MG63 (cell line): ENCODE measurements at regions not wholly inside any gene's neighbourhood (a gene's known extent, or its start where the extent isn't known, plus 50 kb on each side); places are given as distances from the start of the nearest gene placed in this dataset.

Experiments used
- DNase-seq: peaks from one replicate; pipeline ENCODE4 v3.0.0-alpha.2; 2020
- H3K27me3 ChIP-seq: fragments of 250-450 bp; sonication (Bioruptor Pico); 2 replicates; pipeline ENCODE4 v1.5.1; 2020; ENCODE audit warnings: mild to moderate bottlenecking, moderate library complexity
- H3K36me3 ChIP-seq: fragments of 250-450 bp; sonication (Bioruptor Pico); 2 replicates; pipeline ENCODE4 v1.5.1; 2020; ENCODE audit warnings: mild to moderate bottlenecking, moderate library complexity
- H3K4me3 ChIP-seq: fragments of 250-450 bp; sonication (Bioruptor Pico); 2 replicates; pipeline ENCODE4 v1.5.1; 2020; ENCODE audit warnings: mild to moderate bottlenecking, moderate library complexity
- H3K9me3 ChIP-seq: fragments of 250-450 bp; sonication (Bioruptor Pico); 2 replicates; pipeline ENCODE4 v1.5.1; 2020; ENCODE audit warnings: mild to moderate bottlenecking, moderate library complexity

GRCh38 chr13:105073041-105073440 lies 1462.4 kb downstream of the EFNB2 start:
- no peaks in the 10 kb centered on the region for H3K27me3 ChIP-seq
- no peak for DNase-seq

GRCh38 chr13:105070452-105070851 lies 1465.0 kb downstream of the EFNB2 start:
- Histone ChIP-seq H3K27me3 (no peaks in the 10 kb centered on the region), H3K4me3 (no peak overlapping the region), H3K36me3 (no peaks in the 10 kb centered on the region), H3K9me3 (no peaks in the 10 kb centered on the region)
- DNase-seq, result no peak

More at GRCh38 chr13:105073041-105073440, 1462.4 kb downstream of the EFNB2 start:
- H3K9me3 ChIP-seq, result no peaks in the 10 kb centered on the region
- H3K4me3 ChIP-seq, result no peak overlapping the region
- H3K36me3 ChIP-seq, result no peaks in the 10 kb centered on the region

GRCh38 chr13:105069106-105069505 lies 1466.4 kb downstream of the EFNB2 start:
- Histone ChIP-seq H3K27me3 (no peaks in the 10 kb centered on the region), H3K4me3 (no peak overlapping the region), H3K36me3 (no peaks in the 10 kb centered on the region), H3K9me3 (no peaks in the 10 kb centered on the region)
- DNase-seq, result no peak

- DNase-seq, result no peak
- no peaks in the 10 kb centered on the region for H3K36me3 ChIP-seq
- H3K27me3 ChIP-seq, result no peaks in the 10 kb centered on the region
- no peaks in the 10 kb centered on the region for H3K9me3 ChIP-seq
- H3K4me3 ChIP-seq, result no peak overlapping the region
Observed at GRCh38 chr13:105063676-105064075, 1471.8 kb downstream of the EFNB2 start.

- DNase-seq, result no peak
- no peaks in the 10 kb centered on the region for H3K36me3 ChIP-seq
Observed at GRCh38 chr13:105059786-105060185, 1475.7 kb downstream of the EFNB2 start.

GRCh38 chr13:105058517-105058916 lies 1476.9 kb downstream of the EFNB2 start:
- H3K27me3 ChIP-seq, result no peaks in the 10 kb centered on the region
- no peaks in the 10 kb centered on the region for H3K36me3 ChIP-seq
- no peaks in the 10 kb centered on the region for H3K9me3 ChIP-seq
- no peak overlapping the region for H3K4me3 ChIP-seq
- no peak for DNase-seq

More at GRCh38 chr13:105059786-105060185, 1475.7 kb downstream of the EFNB2 start:
- Histone ChIP-seq H3K9me3 (no peaks in the 10 kb centered on the region), H3K4me3 (no peak overlapping the region), H3K27me3 (no peaks in the 10 kb centered on the region)

- Histone ChIP-seq H3K9me3 (no peaks in the 10 kb centered on the region), H3K36me3 (no peaks in the 10 kb centered on the region), H3K27me3 (no peaks in the 10 kb centered on the region), H3K4me3 (no peak overlapping the region)
- no peak for DNase-seq
Observed at GRCh38 chr13:105052711-105053110, 1482.8 kb downstream of the EFNB2 start.

- DNase-seq, result peak; percentile 64
- no peak overlapping the region for H3K4me3 ChIP-seq
- no peaks in the 10 kb centered on the region for H3K36me3 ChIP-seq
- H3K27me3 ChIP-seq, result no peaks in the 10 kb centered on the region
- no peaks in the 10 kb centered on the region for H3K9me3 ChIP-seq
Observed at GRCh38 chr13:105050686-105051085, 1484.8 kb downstream of the EFNB2 start.

GRCh38 chr13:105048677-105049076 lies 1486.8 kb downstream of the EFNB2 start:
- H3K36me3 ChIP-seq, result no peaks in the 10 kb centered on the region
- H3K9me3 ChIP-seq, result no peaks in the 10 kb centered on the region
- no peak for DNase-seq
- no peak overlapping the region for H3K4me3 ChIP-seq
- no peaks in the 10 kb centered on the region for H3K27me3 ChIP-seq

- Histone ChIP-seq H3K9me3 (no peaks in the 10 kb centered on the region), H3K36me3 (no peaks in the 10 kb centered on the region), H3K4me3 (no peak overlapping the region), H3K27me3 (no peaks in the 10 kb centered on the region)
- DNase-seq, result no peak
Observed at GRCh38 chr13:105047676-105048295, 1487.7 kb downstream of the EFNB2 start.

GRCh38 chr13:105037110-105037509 lies 1498.4 kb downstream of the EFNB2 start:
- H3K4me3 ChIP-seq, result no peak overlapping the region
- DNase-seq, result no peak
- H3K27me3 ChIP-seq, result no peaks in the 10 kb centered on the region
- peaks cover 2% of the 10 kb centered on the region; the same call in 1 of the 2 replicates for H3K9me3 ChIP-seq
- H3K36me3 ChIP-seq, result no peaks in the 10 kb centered on the region

- H3K27me3 ChIP-seq, result no peaks in the 10 kb centered on the region
- no peaks in the 10 kb centered on the region for H3K9me3 ChIP-seq
- no peak overlapping the region for H3K4me3 ChIP-seq
Observed at GRCh38 chr13:105035092-105035491, 1500.4 kb downstream of the EFNB2 start.

GRCh38 chr13:105033999-105034398 lies 1501.5 kb downstream of the EFNB2 start:
- Histone ChIP-seq H3K9me3 (no peaks in the 10 kb centered on the region), H3K36me3 (no peaks in the 10 kb centered on the region), H3K4me3 (no peak overlapping the region), H3K27me3 (no peaks in the 10 kb centered on the region)
- no peak for DNase-seq

More at GRCh38 chr13:105035092-105035491, 1500.4 kb downstream of the EFNB2 start:
- no peaks in the 10 kb centered on the region for H3K36me3 ChIP-seq
- DNase-seq, result peak; percentile 11

GRCh38 chr13:105031306-105031705 lies 1504.2 kb downstream of the EFNB2 start:
- DNase-seq, result no peak
- Histone ChIP-seq H3K9me3 (no peaks in the 10 kb centered on the region), H3K36me3 (no peaks in the 10 kb centered on the region), H3K4me3 (no peak overlapping the region), H3K27me3 (no peaks in the 10 kb centered on the region)

- Histone ChIP-seq H3K36me3 (no peaks in the 10 kb centered on the region), H3K9me3 (no peaks in the 10 kb centered on the region), H3K4me3 (no peak overlapping the region), H3K27me3 (no peaks in the 10 kb centered on the region)
- peak; percentile 26 for DNase-seq
Observed at GRCh38 chr13:105030851-105031250, 1504.6 kb downstream of the EFNB2 start.

- H3K36me3 ChIP-seq, result no peaks in the 10 kb centered on the region
- no peaks in the 10 kb centered on the region for H3K9me3 ChIP-seq
- H3K4me3 ChIP-seq, result no peak overlapping the region
- H3K27me3 ChIP-seq, result no peaks in the 10 kb centered on the region
- no peak for DNase-seq
Observed at GRCh38 chr13:105019073-105019472, 1516.4 kb downstream of the EFNB2 start.

- Histone ChIP-seq H3K27me3 (no peaks in the 10 kb centered on the region), H3K4me3 (no peak overlapping the region), H3K36me3 (no peaks in the 10 kb centered on the region), H3K9me3 (no peaks in the 10 kb centered on the region)
- no peak for DNase-seq
Observed at GRCh38 chr13:105016266-105016665, 1519.2 kb downstream of the EFNB2 start.

- H3K4me3 ChIP-seq, result no peak overlapping the region
- H3K27me3 ChIP-seq, result no peaks in the 10 kb centered on the region
- DNase-seq, result no peak
- no peaks in the 10 kb centered on the region for H3K9me3 ChIP-seq
- no peaks in the 10 kb centered on the region for H3K36me3 ChIP-seq
Observed at GRCh38 chr13:105008604-105009003, 1526.9 kb downstream of the EFNB2 start.
